ENCODE measurements at regions not wholly inside any gene's neighbourhood (a gene's known extent, or its start where the extent isn't known, plus 50 kb on each side); places are given as distances from the start of the nearest gene placed in this dataset.

DNA sequence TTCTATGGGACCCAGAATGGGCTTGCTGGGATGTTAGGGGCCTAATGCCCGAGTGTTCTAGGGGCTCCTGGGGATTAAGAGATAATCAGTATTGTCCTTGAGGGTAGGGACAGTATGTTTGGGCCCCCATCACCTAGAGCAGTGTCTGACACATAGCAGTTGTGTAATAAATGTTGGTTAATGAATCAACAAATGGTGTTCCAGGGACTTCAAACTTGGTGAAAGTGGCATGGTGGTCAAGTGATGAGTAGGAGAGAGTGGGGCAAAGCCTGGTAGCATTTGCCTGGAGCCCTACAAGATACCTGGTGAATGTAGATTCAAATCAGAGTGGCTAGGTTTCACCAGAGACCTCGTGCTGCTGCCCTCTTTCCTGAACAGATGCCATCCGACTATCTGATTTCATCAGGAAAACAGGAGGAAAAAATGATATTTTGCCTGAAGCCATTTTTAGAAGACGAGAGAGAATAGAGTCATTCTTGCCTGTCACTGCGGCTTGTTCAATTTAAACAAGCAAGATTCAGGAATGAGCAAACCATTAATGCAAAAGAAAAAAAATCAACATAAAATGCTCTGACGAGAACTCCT, 117.3 kb downstream of the RPL22L1 start:
- no peak for DNase-seq (ENCODE audit: low read depth)

- DNase-seq (ENCODE audit: low read depth): no peak
These were observed 118.1 kb downstream of the RPL22L1 start for GRCh38 chr3:170751899-170752293.

- peak; percentile 91 for DNase-seq (ENCODE audit: low read depth)
These were observed 118.7 kb downstream of the RPL22L1 start for GRCh38 chr3:170751083-170751898.

GRCh38 chr3:170750478-170750830, 119.5 kb downstream of the RPL22L1 start:
- no peak for DNase-seq (ENCODE audit: low read depth)

- peak; percentile 54 for DNase-seq (ENCODE audit: low read depth)
These were observed 120.1 kb downstream of the RPL22L1 start for GRCh38 chr3:170749765-170750477.

DNA sequence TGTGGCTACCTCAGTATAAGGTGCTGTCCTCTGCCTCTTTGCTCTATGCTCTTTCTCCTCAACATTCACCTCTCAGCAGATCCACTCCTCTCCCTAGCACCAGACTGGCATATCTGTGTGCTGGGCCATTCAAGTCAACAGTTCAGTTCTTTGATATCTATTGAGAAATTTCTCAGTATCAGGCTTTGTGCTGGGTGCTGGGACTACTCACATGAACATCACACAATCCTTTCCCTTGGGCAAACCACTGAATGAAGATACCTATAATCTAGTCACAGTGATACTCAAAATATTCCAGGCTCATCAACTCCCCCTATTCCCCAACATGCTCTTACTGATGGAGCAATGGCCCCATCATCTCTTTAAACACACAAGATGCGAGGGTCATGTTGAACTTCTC, 120.8 kb downstream of the RPL22L1 start:
- no peak for DNase-seq (ENCODE audit: low read depth)

GRCh38 chr3:170746175-170746942, 123.6 kb downstream of the RPL22L1 start:
- peak; percentile 47 for DNase-seq (ENCODE audit: low read depth)

DNA sequence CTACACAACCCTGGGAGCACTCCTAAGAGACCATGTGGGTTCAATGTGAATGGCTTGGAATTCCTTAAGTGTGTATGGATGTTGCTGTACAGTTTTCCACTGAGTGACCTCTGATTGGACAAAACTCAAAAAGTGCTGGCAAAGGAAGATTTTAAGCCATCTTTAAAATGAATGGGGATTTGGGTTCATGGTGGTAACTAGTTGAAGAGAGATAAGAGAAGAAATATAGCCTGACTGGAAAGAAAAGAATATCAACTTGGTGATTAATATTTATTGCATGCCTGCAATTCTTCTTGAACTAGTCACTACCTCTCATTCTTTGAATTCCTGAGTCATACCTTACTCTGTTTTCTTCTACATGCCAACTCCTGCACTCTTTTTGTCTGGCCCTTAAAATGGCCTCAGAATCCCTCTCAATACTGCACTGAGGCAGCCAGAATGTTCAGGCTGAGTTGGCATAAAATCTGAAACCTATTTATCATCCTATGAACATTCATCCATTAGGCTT, 124.7 kb downstream of the RPL22L1 start:
- peak; percentile 58 for DNase-seq (ENCODE audit: low read depth)

DNA sequence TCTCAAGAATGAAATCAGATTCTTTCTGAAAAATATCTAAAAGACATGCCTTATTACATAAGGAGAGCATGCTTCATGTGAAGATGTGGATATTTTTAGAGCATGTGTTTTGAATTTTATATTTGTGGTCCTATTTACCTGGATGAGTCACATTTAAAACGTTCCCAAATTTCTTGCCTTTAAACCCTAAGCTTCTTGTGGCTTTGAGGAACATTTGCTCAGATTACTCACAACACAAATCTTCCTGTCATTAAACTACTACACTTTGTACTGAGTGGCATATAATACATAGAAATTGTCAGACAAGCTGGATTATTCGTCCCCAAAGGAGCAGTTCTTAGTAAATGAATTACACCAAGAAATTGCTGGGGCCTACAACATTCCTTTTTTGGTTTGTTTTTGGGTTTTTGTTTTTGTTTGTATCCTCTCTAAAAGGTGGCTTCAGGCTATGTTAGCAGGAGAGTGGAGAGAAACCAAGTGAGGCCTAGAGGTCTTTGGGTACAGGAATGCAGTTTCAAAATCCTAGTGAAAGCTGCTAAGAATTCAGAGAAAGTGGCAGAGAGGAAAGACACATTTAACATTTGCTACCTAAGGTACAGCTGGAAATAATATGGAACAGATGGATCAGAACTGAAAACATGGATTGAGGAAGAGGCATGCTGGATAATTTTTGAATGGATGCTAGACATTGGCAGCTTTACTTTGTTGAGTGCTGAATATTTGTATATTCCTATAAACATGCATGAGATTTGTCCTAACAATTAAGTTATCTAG, 128.1 kb downstream of the RPL22L1 start:
- peak; percentile 51 for DNase-seq (ENCODE audit: low read depth)

GRCh38 chr3:170740726-170741591, 129.0 kb downstream of the RPL22L1 start:
- peak; percentile 73 for DNase-seq (ENCODE audit: low read depth)

DNA sequence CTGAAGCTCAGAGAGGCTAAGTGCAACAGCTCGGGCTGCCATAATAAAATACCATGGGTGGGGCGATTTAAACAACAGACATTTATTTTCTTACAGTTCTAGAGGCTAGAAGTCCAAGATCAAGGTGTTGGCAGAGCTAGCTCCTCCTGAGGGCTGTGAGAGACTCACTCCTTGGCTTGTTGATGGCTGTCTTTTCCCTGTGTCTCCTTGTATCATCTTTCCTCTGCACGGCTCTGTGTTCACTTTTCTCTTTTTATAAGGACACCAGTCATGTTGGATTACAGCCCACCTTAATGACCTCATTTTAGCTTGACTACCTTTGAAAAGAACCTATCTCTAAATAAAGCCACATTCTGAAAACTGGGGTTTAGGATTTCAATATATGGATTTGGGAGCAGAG, 129.7 kb downstream of the RPL22L1 start:
- DNase-seq (ENCODE audit: low read depth): no peak

DNA sequence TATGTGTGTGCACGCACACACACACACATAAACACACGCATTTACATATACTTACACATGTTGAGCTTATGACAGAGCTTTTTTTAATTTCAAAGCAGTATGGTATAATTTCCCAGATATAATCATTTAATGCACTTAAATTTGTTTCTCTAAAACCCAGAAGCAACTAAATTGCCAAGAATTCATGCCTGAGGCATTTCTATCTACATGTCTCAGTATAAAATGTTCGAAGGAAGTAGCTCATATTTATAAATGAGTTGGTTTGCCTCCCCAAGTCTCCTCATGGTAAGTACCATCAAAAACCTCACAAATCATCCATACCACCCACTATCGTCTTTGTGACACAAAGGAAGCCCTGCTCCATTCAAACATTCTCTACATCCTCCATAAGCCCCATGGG, 130.6 kb downstream of the RPL22L1 start:
- peak; percentile 56 for DNase-seq (ENCODE audit: low read depth)

- no peak for DNase-seq (ENCODE audit: low read depth)
These were observed 131.2 kb downstream of the RPL22L1 start for GRCh38 chr3:170738766-170739165.

GRCh38 chr3:170737498-170738162, 132.4 kb downstream of the RPL22L1 start:
- DNase-seq (ENCODE audit: low read depth): no peak

DNA sequence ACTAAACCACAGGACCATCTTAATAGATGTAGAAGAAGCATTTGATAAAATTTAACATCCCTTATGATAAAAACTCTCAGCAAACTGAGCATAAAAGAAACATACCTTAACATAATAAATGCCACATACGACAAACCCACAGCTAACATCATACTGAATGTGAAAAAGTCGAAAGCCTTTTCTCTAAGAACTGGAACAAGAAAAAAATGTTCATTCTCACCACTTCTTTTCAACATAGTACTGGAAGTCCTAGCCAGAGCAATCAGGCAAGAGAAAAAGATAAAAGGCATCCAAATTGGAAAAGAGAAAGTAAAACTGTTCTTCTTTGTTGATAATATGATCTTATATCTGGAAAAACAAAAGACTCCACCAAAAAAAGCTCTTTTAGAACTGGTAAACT, 134.2 kb downstream of the RPL22L1 start:
- DNase-seq (ENCODE audit: low read depth): no peak

DNA sequence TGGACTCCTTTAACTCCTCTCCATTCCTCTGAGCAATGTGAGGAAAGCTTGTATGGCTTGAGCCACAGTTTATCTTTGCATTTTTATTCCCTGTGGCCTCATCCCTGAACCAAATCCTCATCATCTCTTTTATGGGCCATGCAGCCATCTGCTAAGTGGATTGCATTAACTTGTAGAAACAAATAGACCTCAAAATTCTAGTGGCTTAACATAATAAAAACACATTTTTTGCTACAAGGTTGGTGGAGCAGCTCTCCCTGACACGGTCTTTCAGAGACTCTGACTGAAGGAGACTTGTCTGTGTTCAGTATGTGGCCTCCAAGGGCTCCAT, 135.3 kb downstream of the RPL22L1 start:
- peak; percentile 62 for DNase-seq (ENCODE audit: low read depth)

GRCh38 chr3:170734043-170734734, 135.8 kb downstream of the RPL22L1 start:
- DNase-seq (ENCODE audit: low read depth): peak; percentile 45

GRCh38 chr3:170732660-170733245, 137.2 kb downstream of the RPL22L1 start:
- peak; percentile 58 for DNase-seq (ENCODE audit: low read depth)

DNA sequence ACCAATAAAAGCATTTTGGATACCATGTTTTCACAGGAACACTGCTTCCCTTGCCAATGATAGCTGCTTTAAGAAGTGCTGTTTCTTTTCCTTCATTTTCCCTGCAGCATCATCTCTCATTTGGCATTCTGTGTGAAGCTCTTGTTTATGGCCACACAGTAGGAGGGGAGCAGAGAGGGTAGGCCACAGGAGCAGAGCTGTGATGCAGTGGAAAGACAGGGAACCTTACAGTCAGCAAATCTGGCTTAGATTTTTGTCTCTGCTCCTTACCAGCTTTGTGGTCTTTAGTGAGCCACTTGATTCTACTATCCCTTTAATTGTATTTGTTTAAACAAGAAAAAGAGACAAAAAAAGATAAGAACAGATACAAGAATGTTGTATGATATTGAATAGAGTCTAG, 138.7 kb downstream of the RPL22L1 start:
- no peak for DNase-seq (ENCODE audit: low read depth)

All from EH (cell line).